ENCODE measurements at regions not wholly inside any gene's neighbourhood (a gene's known extent, or its start where the extent isn't known, plus 50 kb on each side); places are given as distances from the start of the nearest gene placed in this dataset.

- TF ChIP-seq GATA2 (IDR thresholded peaks at IDR 0.05; ENCODE audit: low read depth, low read length) = no peak
- no peak for TF ChIP-seq GATA3 (IDR thresholded peaks at IDR 0.05; ENCODE audit: low read depth, low read length)
These were observed 408.0 kb upstream of the DMAC1 start for GRCh38 chr9:8207596-8207995.

Data from SH-SY5Y (cell line).